ENCODE measurements at regions not wholly inside any gene's neighbourhood (a gene's known extent, or its start where the extent isn't known, plus 50 kb on each side); places are given as distances from the start of the nearest gene placed in this dataset.

- Histone ChIP-seq H3K4me1 (ENCODE audit: control insufficient read depth, extremely low read depth, insufficient read depth, low read length) (no peaks in the 10 kb centered on the region), H3K4me2 (ENCODE audit: extremely low read depth, insufficient read depth, low read length) (no peak overlapping the region), H3K9ac (ENCODE audit: insufficient read depth, low read length) (no peak overlapping the region), H3K27ac (ENCODE audit: insufficient read depth, low read length) (no peak overlapping the region), H3K4me3 (replicated peaks in 1 of 4; ENCODE audit: control extremely low read depth in 1 of 4, insufficient read depth in 1 of 4, low read depth in 3 of 4, low read length in 4 of 4) (no peak overlapping the region), H3K9me3 (ENCODE audit: control insufficient read depth, insufficient read depth, low read depth, low read length) (no peaks in the 10 kb centered on the region), H3K36me3 (ENCODE audit: control insufficient read depth, insufficient read depth, low read length) (no peaks in the 10 kb centered on the region), H2AFZ (ENCODE audit: low read length) (no peak overlapping the region), H3K27me3 (ENCODE audit: control insufficient read depth, insufficient read depth, low read length) (no peaks in the 10 kb centered on the region), H4K20me1 (ENCODE audit: control insufficient read depth, extremely low read depth, insufficient read depth, low read length) (no peaks in the 10 kb centered on the region), H3K79me2 (ENCODE audit: control insufficient read depth, insufficient read depth, low read length) (no peaks in the 10 kb centered on the region)
- DNase-seq (ENCODE audit: low read depth in 2 of 2) = no peak
- TF ChIP-seq EZH2 (IDR thresholded peaks at IDR 0.05; ENCODE audit: low read length, missing control alignments) = no peak
- TF ChIP-seq, protein P1, sequence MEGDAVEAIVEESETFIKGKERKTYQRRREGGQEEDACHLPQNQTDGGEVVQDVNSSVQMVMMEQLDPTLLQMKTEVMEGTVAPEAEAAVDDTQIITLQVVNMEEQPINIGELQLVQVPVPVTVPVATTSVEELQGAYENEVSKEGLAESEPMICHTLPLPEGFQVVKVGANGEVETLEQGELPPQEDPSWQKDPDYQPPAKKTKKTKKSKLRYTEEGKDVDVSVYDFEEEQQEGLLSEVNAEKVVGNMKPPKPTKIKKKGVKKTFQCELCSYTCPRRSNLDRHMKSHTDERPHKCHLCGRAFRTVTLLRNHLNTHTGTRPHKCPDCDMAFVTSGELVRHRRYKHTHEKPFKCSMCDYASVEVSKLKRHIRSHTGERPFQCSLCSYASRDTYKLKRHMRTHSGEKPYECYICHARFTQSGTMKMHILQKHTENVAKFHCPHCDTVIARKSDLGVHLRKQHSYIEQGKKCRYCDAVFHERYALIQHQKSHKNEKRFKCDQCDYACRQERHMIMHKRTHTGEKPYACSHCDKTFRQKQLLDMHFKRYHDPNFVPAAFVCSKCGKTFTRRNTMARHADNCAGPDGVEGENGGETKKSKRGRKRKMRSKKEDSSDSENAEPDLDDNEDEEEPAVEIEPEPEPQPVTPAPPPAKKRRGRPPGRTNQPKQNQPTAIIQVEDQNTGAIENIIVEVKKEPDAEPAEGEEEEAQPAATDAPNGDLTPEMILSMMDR (conservative IDR thresholded peaks at IDR 0.05 in 1 of 2, IDR thresholded peaks at IDR 0.05 in 1 of 2; ENCODE audit: low read depth in 1 of 2, low read length in 2 of 2) = no peak
Measured at GRCh38 chr14:100438271-100438670, 115.1 kb downstream of the SLC25A47 start.

- no peaks in the 10 kb centered on the region for H3K9me3 ChIP-seq (ENCODE audit: control insufficient read depth, insufficient read depth, low read depth, low read length)
- TF ChIP-seq, protein P1 (conservative IDR thresholded peaks at IDR 0.05 in 1 of 2, IDR thresholded peaks at IDR 0.05 in 1 of 2; ENCODE audit: low read depth in 1 of 2, low read length in 2 of 2) = no peak
- no peak for TF ChIP-seq EZH2 (IDR thresholded peaks at IDR 0.05; ENCODE audit: low read length, missing control alignments)
Measured at GRCh38 chr14:100438678-100439592, 115.8 kb downstream of the SLC25A47 start.

DNA sequence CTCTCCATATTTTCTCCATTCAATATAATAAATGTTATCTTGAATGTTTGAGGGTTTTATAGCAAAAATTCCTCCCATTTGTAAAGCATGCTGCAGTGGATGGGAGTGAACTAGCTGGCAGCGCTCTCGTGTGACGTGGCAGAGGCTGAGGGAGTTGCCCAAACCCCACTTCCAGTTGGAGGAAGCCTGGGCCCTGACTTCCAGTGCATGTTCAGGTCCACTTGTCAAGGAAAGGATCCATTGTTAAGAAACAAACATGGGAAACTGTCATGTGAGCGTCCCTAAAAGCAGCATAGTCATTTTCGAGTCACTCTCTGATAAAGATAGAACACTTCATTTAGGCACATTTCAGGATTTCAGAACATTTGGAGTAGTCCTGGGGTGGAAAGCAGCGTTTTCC, 116.6 kb downstream of the SLC25A47 start:
- Histone ChIP-seq H3K4me2 (ENCODE audit: extremely low read depth, insufficient read depth, low read length) (no peak overlapping the region), H4K20me1 (ENCODE audit: control insufficient read depth, extremely low read depth, insufficient read depth, low read length) (no peaks in the 10 kb centered on the region), H3K79me2 (ENCODE audit: control insufficient read depth, insufficient read depth, low read length) (no peaks in the 10 kb centered on the region), H2AFZ (ENCODE audit: low read length) (no peak overlapping the region), H3K4me3 (replicated peaks in 1 of 4; ENCODE audit: control extremely low read depth in 1 of 4, insufficient read depth in 1 of 4, low read depth in 3 of 4, low read length in 4 of 4) (no peak overlapping the region), H3K9ac (ENCODE audit: insufficient read depth, low read length) (no peak overlapping the region), H3K27me3 (ENCODE audit: control insufficient read depth, insufficient read depth, low read length) (no peaks in the 10 kb centered on the region), H3K27ac (ENCODE audit: insufficient read depth, low read length) (no peak overlapping the region), H3K9me3 (ENCODE audit: control insufficient read depth, insufficient read depth, low read depth, low read length) (no peaks in the 10 kb centered on the region), H3K36me3 (ENCODE audit: control insufficient read depth, insufficient read depth, low read length) (no peaks in the 10 kb centered on the region), H3K4me1 (ENCODE audit: control insufficient read depth, extremely low read depth, insufficient read depth, low read length) (no peaks in the 10 kb centered on the region)
- peak; percentile 17 to 76 for DNase-seq (ENCODE audit: low read depth in 2 of 2)
- TF ChIP-seq EZH2 (IDR thresholded peaks at IDR 0.05; ENCODE audit: low read length, missing control alignments) = no peak
- TF ChIP-seq, protein P1 (conservative IDR thresholded peaks at IDR 0.05 in 1 of 2, IDR thresholded peaks at IDR 0.05 in 1 of 2; ENCODE audit: low read depth in 1 of 2, low read length in 2 of 2) = no peak

More at GRCh38 chr14:100438678-100439592, 115.8 kb downstream of the SLC25A47 start:
- peak; percentile 47 to 95 for DNase-seq (ENCODE audit: low read depth in 2 of 2)
- no peaks in the 10 kb centered on the region for H3K27me3 ChIP-seq (ENCODE audit: control insufficient read depth, insufficient read depth, low read length)
- H3K27ac ChIP-seq (ENCODE audit: insufficient read depth, low read length) = no peak overlapping the region
- H3K4me1 ChIP-seq (ENCODE audit: control insufficient read depth, extremely low read depth, insufficient read depth, low read length) = no peaks in the 10 kb centered on the region
- H3K79me2 ChIP-seq (ENCODE audit: control insufficient read depth, insufficient read depth, low read length) = no peaks in the 10 kb centered on the region
- H3K4me2 ChIP-seq (ENCODE audit: extremely low read depth, insufficient read depth, low read length) = no peak overlapping the region
- no peak overlapping the region for H3K4me3 ChIP-seq (replicated peaks in 1 of 4; ENCODE audit: control extremely low read depth in 1 of 4, insufficient read depth in 1 of 4, low read depth in 3 of 4, low read length in 4 of 4)
- H3K36me3 ChIP-seq (ENCODE audit: control insufficient read depth, insufficient read depth, low read length) = no peaks in the 10 kb centered on the region
- no peak overlapping the region for H2AFZ ChIP-seq (ENCODE audit: low read length)
- H3K9ac ChIP-seq (ENCODE audit: insufficient read depth, low read length) = no peak overlapping the region
- no peaks in the 10 kb centered on the region for H4K20me1 ChIP-seq (ENCODE audit: control insufficient read depth, extremely low read depth, insufficient read depth, low read length)

Data from fibroblast of lung (primary cell).